ENCODE measurements at regions not wholly inside any gene's neighbourhood (a gene's known extent, or its start where the extent isn't known, plus 50 kb on each side); places are given as distances from the start of the nearest gene placed in this dataset.

DNA sequence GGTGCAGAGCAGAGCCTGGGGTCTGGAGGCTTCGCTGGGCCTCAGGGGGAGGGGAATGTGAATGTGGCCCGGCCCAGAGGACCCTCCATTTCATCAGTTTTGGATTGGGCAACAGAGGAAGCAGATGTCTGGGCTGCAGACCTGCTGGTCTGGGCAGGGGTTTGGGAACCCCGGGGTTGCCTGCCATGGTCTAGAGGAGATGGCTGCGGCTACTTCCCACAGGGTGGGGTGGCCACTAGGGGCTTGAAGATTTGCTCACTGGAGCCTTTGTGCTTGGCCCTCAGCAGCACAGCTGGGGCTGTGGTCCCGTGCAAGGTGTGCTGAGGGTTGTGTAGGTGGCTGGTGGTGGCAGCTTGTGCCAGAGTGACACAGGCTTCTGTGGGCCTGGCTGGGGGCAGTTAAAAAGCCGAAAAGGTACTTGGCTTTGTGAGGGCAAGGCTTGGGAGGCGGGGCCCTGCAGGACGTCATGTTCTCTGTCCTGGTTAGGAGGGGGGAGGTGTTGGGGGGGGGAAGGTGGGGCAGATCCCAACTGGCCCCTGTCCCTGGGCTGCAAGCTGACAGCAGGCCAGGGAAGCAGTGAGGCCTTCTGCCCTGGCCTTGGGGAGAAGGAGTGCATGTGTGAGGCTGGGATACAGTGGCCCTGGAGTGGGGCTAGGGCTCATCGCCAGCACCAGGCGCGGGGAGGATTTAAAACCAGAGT, 98.0 kb downstream of the KPNA2 start:
- no peaks in the 10 kb centered on the region for H3K4me1 ChIP-seq
- no peak overlapping the region for H3K27ac Mint-ChIP-seq (ENCODE audit: unreplicated experiment)
- no peak overlapping the region for H3K4me3 Mint-ChIP-seq (ENCODE audit: unreplicated experiment)
- H3K9me3 Mint-ChIP-seq (ENCODE audit: unreplicated experiment), result no peaks in the 10 kb centered on the region
- CTCF ChIA-PET, result no interaction called here
- no peak for DNase-seq
- H3K9me3 ChIP-seq, result no peaks in the 10 kb centered on the region
- BruUV-seq (replicated peaks), result no TSS peak
- intact Hi-C loops (cut with micrococcal nuclease; ENCODE audit: unreplicated experiment), result no loop called here
- no peaks in the 10 kb centered on the region for H3K27me3 ChIP-seq (replicated peaks; ENCODE audit: control insufficient read depth, insufficient read depth, low read length)
- peaks cover 13% of the 10 kb centered on the region for H3K36me3 Mint-ChIP-seq (ENCODE audit: insufficient read depth, unreplicated experiment)
- no peaks in the 10 kb centered on the region; the same call in 1 of the 2 replicates for H3K36me3 ChIP-seq (ENCODE audit: control insufficient read depth, insufficient read depth, low read length)
- POLR2A ChIA-PET, result no interaction called here
- TF ChIP-seq, protein P1, sequence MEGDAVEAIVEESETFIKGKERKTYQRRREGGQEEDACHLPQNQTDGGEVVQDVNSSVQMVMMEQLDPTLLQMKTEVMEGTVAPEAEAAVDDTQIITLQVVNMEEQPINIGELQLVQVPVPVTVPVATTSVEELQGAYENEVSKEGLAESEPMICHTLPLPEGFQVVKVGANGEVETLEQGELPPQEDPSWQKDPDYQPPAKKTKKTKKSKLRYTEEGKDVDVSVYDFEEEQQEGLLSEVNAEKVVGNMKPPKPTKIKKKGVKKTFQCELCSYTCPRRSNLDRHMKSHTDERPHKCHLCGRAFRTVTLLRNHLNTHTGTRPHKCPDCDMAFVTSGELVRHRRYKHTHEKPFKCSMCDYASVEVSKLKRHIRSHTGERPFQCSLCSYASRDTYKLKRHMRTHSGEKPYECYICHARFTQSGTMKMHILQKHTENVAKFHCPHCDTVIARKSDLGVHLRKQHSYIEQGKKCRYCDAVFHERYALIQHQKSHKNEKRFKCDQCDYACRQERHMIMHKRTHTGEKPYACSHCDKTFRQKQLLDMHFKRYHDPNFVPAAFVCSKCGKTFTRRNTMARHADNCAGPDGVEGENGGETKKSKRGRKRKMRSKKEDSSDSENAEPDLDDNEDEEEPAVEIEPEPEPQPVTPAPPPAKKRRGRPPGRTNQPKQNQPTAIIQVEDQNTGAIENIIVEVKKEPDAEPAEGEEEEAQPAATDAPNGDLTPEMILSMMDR (IDR thresholded peaks at IDR 0.05; ENCODE audit: insufficient read depth in 1 of 2, low read depth in 1 of 2, low read length in 1 of 2, severe bottlenecking in 1 of 2, unreplicated experiment in 1 of 2), result no peak
- H3K27me3 Mint-ChIP-seq (ENCODE audit: insufficient read depth, unreplicated experiment), result no peaks in the 10 kb centered on the region
- H3K4me3 ChIP-seq (ENCODE audit: low read depth, low read length), result no peak overlapping the region
- no peaks in the 10 kb centered on the region for H3K4me1 Mint-ChIP-seq (ENCODE audit: low read depth, unreplicated experiment)

DNA sequence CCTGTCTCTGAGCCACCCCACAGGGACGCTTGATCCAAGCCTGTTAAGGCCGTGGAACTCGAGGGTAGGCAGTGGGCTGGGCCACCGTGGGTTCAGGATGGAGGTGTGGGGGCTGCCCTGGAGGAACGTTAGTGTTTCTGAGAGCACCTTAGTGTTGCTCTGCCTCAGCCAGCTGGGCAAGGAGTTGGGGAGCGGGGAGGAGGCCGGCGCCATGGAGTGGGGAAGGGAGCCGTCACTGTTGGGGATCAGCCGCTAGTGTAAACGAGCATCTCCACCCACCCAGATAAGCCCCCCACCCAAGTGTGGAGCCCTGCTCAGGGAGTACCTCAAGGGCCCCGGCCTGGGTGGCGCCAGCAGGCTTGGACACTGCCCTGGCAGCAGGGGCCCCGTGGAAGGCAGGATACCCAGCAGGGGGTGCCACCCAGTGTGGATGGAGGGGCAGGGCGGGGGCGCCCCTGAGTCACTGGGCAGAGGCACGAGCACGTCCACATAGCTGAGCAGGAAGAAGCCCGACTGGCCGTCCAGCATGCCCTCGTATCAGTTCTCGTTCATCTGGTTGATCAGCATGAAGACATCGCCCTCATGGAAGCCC, 98.6 kb downstream of the KPNA2 start:
- H3K27me3 Mint-ChIP-seq (ENCODE audit: insufficient read depth, unreplicated experiment), result no peaks in the 10 kb centered on the region
- TF ChIP-seq, protein P1 (IDR thresholded peaks at IDR 0.05; ENCODE audit: insufficient read depth in 1 of 2, low read depth in 1 of 2, low read length in 1 of 2, severe bottlenecking in 1 of 2, unreplicated experiment in 1 of 2), result no peak

DNA sequence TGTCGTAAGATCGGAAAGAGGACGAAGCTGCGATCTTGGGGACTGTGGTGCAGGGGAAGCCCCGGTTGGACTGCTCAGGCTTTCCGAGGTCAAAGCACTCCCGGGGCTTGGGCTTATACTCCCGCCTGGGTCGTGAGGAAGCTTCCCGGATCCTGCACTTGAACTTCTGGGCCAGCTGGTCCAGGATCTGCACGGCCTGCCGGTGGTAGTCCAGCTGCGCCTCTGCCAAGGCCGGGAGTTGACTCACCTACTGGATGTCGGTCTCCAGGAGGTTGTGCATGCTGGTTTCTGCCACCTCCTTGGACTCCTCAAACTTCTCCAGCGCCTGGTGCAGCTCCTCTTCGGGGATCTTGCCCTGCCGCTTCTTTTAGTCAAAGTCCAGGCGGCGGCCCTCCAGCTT, 99.2 kb downstream of the KPNA2 start:
- Histone ChIP-seq H3K4me1 (no peaks in the 10 kb centered on the region), H3K27me3 (replicated peaks; ENCODE audit: control insufficient read depth, insufficient read depth, low read length) (no peaks in the 10 kb centered on the region), H3K4me3 (ENCODE audit: low read depth, low read length) (no peak overlapping the region), H3K9me3 (no peaks in the 10 kb centered on the region), H3K36me3 (ENCODE audit: control insufficient read depth, insufficient read depth, low read length) (no peaks in the 10 kb centered on the region; the same call in 1 of the 2 replicates)
- CTCF ChIA-PET, result no interaction called here
- Mint-ChIP-seq H3K9me3 (ENCODE audit: unreplicated experiment) (no peaks in the 10 kb centered on the region), H3K27ac (ENCODE audit: unreplicated experiment) (no peak overlapping the region), H3K27me3 (ENCODE audit: insufficient read depth, unreplicated experiment) (no peaks in the 10 kb centered on the region), H3K4me3 (ENCODE audit: unreplicated experiment) (no peak overlapping the region), H3K4me1 (ENCODE audit: low read depth, unreplicated experiment) (no peaks in the 10 kb centered on the region), H3K36me3 (ENCODE audit: insufficient read depth, unreplicated experiment) (peaks cover 13% of the 10 kb centered on the region)
- no TSS peak for BruUV-seq (replicated peaks)
- POLR2A ChIA-PET, result no interaction called here
- no peak for DNase-seq
- TF ChIP-seq, protein P1 (IDR thresholded peaks at IDR 0.05; ENCODE audit: insufficient read depth in 1 of 2, low read depth in 1 of 2, low read length in 1 of 2, severe bottlenecking in 1 of 2, unreplicated experiment in 1 of 2), result no peak
- intact Hi-C loops (cut with micrococcal nuclease; ENCODE audit: unreplicated experiment), result no loop called here

More for the DNA sequence above, 98.6 kb downstream of the KPNA2 start:
- intact Hi-C loops (cut with micrococcal nuclease; ENCODE audit: unreplicated experiment), result no loop called here
- Histone ChIP-seq H3K4me1 (no peaks in the 10 kb centered on the region), H3K36me3 (ENCODE audit: control insufficient read depth, insufficient read depth, low read length) (no peaks in the 10 kb centered on the region; the same call in 1 of the 2 replicates), H3K4me3 (ENCODE audit: low read depth, low read length) (no peak overlapping the region), H3K9me3 (no peaks in the 10 kb centered on the region), H3K27me3 (replicated peaks; ENCODE audit: control insufficient read depth, insufficient read depth, low read length) (no peaks in the 10 kb centered on the region)
- Mint-ChIP-seq H3K4me3 (ENCODE audit: unreplicated experiment) (no peak overlapping the region), H3K27ac (ENCODE audit: unreplicated experiment) (no peak overlapping the region), H3K9me3 (ENCODE audit: unreplicated experiment) (no peaks in the 10 kb centered on the region), H3K4me1 (ENCODE audit: low read depth, unreplicated experiment) (no peaks in the 10 kb centered on the region), H3K36me3 (ENCODE audit: insufficient read depth, unreplicated experiment) (peaks cover 13% of the 10 kb centered on the region)
- DNase-seq, result no peak
- ChIA-PET CTCF (no interaction called here), POLR2A (no interaction called here)
- no TSS peak for BruUV-seq (replicated peaks)

All from Caco-2 (cell line).